ENCODE measurements at regions not wholly inside any gene's neighbourhood (a gene's known extent, or its start where the extent isn't known, plus 50 kb on each side); places are given as distances from the start of the nearest gene placed in this dataset.

GRCh38 chr5:23579566-23579965 lies 72.2 kb downstream of the PRDM9 start:
- DNase-seq (ENCODE audit: low spot score), result no peak

- DNase-seq (ENCODE audit: low spot score), result no peak
These were observed 75.7 kb downstream of the PRDM9 start for GRCh38 chr5:23583081-23583480.

DNA sequence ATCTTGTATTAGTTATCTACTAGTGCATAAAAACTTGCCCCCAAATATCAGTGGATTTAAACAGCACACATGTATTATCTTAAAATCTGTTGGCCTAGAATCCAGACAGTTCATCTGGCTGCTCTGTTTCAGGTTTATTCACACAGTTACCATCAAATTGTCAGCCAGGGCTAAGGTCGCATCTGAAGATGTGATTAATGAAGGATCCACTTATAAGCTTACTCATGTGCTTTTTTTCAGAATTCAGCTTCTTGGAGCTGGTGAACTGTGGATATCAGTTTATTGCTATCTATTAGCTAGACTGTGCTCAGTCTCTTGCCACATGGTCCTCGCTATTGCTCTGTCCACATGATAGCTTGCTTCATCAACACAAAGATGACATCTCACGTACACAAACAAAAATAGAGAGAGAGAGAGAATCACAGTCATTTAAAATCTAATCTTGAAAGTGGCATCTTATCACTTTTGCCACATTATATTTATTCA lies 81.5 kb downstream of the PRDM9 start:
- no peak for DNase-seq (ENCODE audit: low spot score)

DNA sequence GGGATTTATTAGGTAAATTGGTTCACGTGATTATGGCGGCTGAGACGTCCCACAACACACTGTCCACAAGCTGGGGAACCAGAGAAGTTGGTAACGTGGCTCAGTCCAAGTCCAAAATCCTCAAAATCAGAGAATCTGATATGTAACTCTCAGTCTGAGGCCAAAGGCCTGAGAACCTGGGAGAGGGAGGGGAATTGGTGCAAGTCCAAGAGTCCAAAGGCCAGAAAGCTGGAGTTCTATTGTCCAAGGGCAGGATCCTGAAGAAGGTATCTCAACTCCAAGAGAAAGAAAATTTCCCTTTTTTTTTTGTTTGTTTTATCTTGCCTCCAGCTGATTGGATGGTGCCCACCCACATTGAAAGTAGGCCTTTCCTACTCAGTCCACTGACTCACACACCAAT lies 83.8 kb downstream of the PRDM9 start:
- DNase-seq (ENCODE audit: low spot score), result peak; percentile 5

- no peak for DNase-seq (ENCODE audit: low spot score)
These were observed 99.5 kb downstream of the PRDM9 start for GRCh38 chr5:23606927-23607326.

DNA sequence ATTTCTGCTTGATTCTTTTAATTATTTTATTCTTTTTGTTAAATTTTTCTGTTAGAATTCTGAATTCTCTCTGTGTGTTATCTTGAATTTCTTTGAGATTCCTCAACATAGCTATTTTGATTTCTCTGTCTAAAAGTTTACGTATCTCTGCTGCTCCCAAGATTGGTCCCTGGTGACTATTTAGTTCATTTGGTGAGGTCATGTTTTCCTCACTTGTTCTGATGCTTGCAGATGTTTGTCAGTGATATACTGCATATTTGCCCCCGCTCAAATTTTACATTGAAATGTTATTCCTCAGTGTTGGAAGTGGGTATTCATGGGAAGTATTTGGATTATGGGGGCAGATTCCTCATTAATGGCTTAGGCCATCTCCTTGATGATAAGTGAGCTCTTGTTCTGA lies 105.3 kb downstream of the PRDM9 start:
- no peak for DNase-seq (ENCODE audit: low spot score)

DNA sequence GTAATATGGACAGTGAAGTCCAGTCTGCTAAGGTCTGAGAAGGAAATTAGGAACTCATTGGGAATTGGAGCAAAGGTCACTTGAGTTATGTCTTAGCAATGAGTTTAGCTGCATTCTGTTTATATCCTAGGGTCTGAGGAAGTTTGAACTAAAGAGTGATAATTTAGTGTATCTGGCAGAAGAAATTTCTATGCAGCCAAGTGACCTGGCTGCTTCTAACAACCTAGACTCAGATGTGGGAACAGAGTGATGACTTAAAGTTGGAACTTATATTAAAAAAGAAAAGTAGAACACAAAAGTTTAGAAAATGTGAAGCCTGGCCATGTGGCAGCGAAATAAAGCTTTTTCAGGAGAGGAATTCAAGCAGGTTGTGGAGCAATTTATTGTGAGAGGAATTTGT lies 106.2 kb downstream of the PRDM9 start:
- no peak for DNase-seq (ENCODE audit: low spot score)

DNA sequence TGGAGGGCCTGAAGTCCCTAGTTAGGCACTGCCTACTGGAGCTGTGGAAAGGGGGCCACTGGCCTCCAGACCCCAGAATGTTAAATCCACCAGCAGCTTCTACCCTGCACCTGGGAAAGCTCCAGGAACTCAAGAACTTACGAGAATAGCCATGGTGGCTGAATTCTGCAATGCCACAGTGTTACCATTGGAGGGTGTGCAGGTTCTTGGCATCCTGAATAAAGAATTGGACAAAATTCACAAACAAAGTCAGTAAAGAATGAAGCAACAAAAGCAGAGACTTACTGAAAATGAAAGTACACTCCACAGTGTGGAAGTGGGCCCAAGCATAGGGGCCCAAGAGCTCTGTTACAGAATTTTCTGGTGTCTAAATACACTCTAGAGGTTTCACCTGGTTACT lies 107.0 kb downstream of the PRDM9 start:
- no peak for DNase-seq (ENCODE audit: low spot score)

GRCh38 chr5:23626961-23627360 lies 119.6 kb downstream of the PRDM9 start:
- DNase-seq (ENCODE audit: low spot score), result no peak

GRCh38 chr5:23627976-23628375 lies 120.6 kb downstream of the PRDM9 start:
- DNase-seq (ENCODE audit: low spot score), result no peak

DNA sequence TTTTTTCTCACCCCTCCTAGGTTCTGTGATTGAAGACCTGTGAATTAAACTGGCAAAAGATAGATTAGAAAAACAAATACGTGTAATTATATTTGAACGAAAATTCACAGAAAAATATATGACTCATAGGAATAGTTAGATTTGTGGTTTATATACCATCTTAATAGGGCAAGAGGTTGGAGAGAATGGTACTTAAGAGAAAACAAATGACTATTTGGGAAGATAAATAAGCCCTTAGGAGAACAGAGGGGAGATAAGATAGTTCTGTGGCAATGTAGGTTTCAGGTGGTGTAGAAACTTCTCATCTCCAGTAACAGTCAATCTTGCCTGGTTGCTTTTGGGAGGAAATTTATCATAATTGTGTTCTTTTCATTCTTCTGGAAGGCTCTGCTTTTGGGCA lies 122.0 kb downstream of the PRDM9 start:
- DNase-seq (ENCODE audit: low spot score), result no peak

DNA sequence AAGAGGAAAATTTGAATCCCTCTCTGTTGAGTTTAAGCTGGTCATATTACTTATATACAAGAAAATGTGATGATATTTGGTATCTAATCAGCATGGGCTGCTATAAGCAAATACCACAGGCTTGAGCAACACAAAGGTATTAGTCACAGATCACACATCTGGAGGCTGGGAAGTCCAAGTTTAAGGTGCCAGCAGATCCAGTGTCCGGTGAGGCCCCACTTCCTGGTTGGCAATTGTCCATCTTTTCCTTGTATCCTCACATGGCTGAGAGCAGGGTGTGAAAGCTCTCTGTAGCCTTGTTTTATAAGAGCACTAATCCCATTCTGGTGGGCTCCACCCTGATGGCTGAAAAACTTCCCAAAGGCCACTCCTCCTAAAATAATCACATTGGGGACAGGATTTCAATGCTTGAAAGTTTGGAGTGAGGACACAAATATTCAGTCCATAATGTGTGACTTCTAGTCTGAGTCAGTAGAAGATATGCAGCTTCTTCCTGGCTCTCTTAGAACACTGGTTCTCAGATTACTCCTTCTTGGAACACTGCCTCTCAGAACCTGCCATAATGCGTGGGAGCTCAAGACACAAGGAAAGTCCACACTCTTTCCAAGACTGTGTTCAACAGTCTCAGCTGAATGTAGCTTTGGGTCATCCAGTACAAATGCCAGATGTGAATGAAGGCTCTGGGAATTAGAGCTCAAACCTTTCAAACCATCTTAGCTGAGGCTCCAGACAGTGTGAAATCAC lies 124.1 kb downstream of the PRDM9 start:
- peak; percentile 76 for DNase-seq (ENCODE audit: low spot score)

DNA sequence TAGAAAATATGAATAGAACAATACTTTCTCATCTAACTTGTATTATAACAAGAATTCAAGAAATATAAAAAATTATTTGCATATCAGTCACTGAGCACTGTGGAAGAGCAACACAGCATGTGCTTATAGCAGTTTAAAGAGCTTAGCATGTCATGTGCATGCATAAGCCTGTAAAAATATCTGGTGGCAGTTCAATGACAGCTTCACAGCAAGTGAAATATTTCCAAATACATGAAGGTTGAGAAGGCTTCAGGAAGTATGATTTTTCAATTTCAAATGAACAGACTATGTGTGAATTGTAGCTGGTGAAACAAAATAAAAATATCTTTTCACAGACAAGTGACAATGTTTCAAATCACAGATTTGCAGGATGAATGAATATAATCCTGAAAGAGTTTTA lies 128.5 kb downstream of the PRDM9 start:
- no peak for DNase-seq (ENCODE audit: low spot score)

DNA sequence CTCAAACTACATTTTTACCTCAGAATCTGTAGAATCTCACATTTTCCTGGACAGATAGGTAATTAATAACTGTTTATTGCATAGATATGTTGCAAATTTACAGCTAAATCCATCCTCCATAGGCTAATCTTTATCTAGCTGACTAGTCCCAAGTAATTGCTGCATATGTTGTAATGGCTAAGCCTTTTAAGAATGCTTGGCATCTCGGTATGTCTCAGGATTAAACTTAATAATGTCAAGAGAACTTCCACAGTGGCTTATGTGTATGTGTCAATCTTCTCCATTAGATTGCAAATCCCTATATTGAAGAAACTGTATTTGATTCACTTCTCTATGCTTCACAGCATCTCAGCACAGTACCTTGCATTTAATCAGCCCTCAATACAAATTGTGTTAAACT lies 131.9 kb downstream of the PRDM9 start:
- DNase-seq (ENCODE audit: low spot score), result no peak

DNA sequence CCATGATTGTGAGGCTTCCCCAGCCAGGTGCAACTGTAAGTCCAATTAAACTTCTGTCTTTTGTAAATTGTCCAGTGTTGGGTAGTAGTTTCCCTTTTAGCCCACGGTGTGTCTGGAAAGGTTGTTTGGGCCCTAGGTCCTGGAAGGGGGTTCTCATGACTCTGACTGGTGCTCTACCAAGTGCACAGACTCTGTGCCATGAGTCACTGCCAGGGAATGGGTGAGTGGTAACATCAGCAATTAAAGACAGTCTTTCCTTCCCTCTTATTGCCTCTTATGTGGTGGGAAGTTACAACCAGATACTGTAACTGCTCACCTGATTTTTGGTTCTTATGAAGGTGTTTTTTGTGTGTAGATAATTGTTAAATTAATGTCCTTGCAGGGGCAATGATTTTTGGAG lies 141.2 kb downstream of the PRDM9 start:
- DNase-seq (ENCODE audit: low spot score), result no peak

- no peak for DNase-seq (ENCODE audit: low spot score)
These were observed 142.2 kb downstream of the PRDM9 start for GRCh38 chr5:23649594-23649993.

DNA sequence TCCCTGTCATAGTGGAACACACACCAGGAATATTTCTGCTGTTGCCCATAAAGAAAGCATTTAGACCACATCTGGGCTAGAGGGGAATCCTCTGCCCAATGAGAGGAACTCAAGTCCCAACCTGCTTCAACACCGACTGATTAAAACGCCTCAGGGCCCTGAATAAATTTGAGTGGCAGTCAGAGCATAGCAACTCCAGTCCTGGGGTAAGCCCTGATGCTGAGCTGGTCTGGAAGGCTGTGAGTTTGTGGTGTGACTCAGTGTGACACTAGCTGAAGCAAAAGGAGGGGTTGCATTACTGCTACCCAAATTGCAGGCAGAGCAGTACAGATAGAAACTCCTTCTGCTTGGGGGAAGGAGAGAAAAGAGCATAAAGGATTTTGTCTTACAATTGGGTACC lies 148.3 kb downstream of the PRDM9 start:
- DNase-seq (ENCODE audit: low spot score), result no peak

GRCh38 chr5:23675456-23675855 lies 168.0 kb downstream of the PRDM9 start:
- no peak for DNase-seq (ENCODE audit: low spot score)

DNA sequence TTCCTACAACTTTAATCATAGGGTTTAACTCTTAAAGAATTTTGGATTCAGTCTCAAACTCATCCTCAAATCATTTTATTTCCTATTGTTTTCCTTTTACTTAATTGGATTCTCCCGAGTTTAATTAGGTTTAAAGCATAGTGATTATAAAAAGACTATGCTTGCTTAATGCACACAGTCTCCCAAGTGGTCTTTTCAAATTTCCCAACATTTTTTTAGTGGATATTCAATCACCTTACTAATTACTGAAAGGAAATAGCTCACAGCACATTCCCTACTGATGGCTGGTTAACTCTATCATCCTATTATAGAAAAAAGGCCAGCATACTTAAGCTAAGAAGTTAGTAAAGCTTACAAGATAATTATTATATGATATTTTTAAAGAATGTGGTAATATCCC lies 170.6 kb downstream of the PRDM9 start:
- no peak for DNase-seq (ENCODE audit: low spot score)

GRCh38 chr5:23684103-23684502 lies 176.7 kb downstream of the PRDM9 start:
- no peak for DNase-seq (ENCODE audit: low spot score)

DNA sequence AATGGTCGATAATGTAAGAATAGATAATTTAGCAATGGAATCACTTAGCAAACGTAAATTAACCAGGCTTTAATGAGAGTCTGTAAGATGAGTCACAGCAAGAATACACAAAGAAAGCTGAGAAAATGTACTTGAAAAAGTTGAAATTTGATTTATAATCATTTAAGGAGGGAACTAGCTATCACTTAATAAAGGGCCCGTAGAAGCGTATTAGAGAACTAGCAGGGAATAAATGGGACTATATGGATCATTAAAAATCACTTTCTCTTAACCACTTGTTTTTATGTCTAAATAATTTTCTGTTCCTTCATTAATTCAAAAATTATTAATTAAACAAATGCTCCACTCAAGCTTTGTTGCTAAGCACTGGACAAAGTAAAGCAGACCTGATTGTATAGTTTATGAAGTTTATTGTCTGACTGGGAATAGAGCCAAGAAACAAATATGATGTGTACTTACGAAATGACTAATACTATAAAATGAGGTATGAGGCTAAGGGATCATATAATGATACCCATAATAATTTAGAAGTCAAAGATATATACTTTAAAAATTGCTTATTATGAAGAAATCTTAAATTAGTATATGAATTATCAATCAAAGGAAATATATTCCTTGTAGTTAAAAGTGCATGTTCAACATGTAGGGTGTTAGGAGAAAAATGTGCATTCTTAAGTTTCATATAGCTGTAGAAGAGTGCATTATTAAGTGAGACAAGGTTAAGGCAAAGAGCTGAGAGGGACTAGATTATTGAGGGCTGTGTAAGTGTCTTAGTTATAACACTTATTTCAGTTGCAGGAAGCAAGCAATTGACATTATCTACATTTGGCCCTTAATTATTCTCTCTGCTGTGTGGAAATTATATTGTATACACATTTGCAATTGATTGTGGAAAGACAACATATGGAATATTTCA lies 196.8 kb downstream of the PRDM9 start:
- DNase-seq (ENCODE audit: low spot score), result peak; percentile 92

DNA sequence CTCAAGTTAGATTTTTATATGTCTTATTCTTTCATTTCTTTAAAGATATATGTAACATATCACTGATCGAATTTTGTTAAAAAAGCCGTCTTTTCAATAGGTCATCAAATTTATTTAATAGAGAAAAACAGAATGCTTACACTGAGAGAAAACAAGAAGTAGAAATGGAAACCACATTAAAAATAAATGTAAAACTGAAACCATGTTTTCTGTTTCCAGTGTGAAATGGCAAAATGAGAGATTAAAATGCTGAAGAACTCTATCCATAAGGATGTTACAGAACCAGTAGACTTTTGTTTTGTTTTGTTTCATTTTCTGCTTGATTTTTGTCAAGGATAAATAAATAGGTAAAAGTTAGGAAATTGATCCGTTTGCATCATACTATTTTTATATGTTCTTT lies 210.1 kb downstream of the PRDM9 start:
- DNase-seq (ENCODE audit: low spot score), result no peak

- DNase-seq (ENCODE audit: low spot score), result no peak
These were observed 211.2 kb downstream of the PRDM9 start for GRCh38 chr5:23718564-23718963.

Measured in HT-29 (cell line).